Activated T-cell treated with anti-CD3 and anti-CD28 coated beads for 4 hours (primary cell): ENCODE measurements at regions not wholly inside any gene's neighbourhood (a gene's known extent, or its start where the extent isn't known, plus 50 kb on each side); places are given as distances from the start of the nearest gene placed in this dataset.
"Not testable (repeated sequence)": the region's sequence is repeated elsewhere in the genome, so short reads cannot be mapped to it uniquely, and the experiment has no call there.

Experiments used
- DNase-seq: peaks from one replicate; pipeline ENCODE4 v3.0.0-alpha.2; 2020

DNA sequence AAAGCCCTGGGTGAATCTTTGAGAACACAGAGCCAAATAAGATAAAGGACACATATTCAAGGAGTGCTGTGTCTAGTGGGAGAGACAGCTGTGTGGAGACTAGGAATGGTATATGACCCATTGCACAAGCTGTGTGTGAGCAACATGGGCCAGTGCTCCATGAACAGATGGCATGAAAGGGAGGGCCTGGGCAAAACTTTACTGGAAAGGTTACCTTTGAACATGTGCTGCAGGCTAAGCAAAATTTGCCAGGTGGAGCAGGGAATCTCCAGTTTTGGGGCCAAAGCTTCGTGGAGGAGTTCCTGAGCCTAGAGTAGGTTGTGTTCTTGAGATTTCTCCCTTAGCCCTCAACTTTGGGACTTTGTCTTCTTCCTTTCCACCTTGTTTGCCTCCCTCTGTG is 446.1 kb upstream of the PROX1 start:
- DNase-seq = no peak

DNA sequence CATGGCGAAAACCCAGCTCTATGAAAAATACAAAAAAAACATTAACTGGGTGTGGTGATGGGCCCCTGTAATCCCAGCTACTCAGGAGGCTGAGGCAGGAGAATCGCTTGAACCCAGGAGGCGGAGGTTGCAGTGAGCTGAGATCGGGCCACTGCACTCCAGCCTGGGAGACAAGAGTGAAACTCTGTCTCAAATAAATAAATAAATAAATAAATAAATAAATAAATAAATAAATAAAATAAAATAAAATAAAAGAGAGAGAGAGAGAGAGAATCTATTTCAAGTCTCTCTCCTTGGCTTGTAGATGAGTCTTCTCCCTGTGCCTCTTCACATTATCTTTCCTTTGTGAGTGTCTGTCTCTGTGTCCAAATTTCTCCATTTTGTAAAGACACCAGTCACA is 442.6 kb upstream of the PROX1 start:
- DNase-seq = not testable (repeated sequence)

DNA sequence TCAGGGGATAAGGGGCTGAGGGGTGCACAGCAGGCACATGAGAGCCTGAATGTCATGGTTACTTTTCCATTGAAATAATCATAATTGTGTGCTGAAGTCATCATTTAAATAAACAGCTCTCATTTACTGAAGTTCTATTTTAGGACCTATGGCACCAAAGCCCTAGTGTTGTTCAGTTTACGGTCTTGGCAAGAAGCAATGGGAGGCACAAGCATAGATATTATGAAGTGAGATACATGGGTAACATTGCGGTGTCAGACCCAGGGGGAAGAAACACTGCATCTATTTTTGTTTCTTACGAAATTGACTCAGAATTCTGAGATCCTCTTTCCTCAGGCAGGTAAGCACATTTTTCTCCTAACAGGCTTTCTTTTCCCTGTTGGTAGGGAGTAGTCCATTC is 437.8 kb upstream of the PROX1 start:
- no peak for DNase-seq

DNA sequence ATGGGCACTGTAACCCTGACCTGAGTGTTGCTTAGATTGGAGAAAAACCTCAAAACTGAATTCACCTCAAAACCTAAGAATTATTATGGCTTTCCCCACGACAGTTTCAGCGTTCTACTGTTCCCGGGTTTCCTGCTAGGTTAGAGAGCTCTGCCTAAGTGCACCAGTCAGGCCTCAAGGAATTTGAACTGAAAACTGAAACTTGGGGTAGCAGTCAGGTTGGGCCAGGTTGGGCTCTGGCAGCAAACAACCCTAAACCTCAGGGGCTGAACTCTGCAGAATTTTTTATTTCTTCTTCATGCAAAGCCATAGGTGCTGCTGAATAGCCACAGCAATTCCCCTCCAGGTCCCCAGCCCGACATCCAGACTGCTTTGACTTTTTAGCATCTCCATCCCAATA is 437.0 kb upstream of the PROX1 start:
- DNase-seq = no peak

- DNase-seq = no peak
Measured at GRCh38 chr1:213552045-213552444, 435.7 kb upstream of the PROX1 start.

- DNase-seq = no peak
Measured at GRCh38 chr1:213560226-213560625, 427.5 kb upstream of the PROX1 start.

DNA sequence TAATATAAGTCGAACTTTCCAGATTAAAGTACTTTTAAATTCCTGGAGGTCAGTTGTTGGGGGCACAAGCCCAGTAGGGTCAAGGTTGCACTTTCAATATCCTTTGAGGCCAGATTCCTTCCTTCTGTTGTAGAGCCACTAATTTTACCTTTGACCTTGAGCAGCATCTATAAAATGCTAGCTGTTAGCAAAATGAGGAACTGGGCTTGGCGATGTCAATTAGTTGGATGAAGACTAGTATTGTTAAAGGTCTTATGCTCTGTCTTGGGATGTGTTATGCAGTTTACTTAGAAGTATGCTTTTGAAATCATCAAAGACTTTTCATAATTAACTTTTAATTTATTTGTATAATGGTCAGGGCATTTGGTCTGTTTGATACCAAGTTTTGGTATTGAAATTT is 425.9 kb upstream of the PROX1 start:
- DNase-seq = no peak

- DNase-seq = no peak
Measured at GRCh38 chr1:213564215-213564659, 423.5 kb upstream of the PROX1 start.

GRCh38 chr1:213568929-213569815 is 418.6 kb upstream of the PROX1 start:
- DNase-seq = no peak

DNA sequence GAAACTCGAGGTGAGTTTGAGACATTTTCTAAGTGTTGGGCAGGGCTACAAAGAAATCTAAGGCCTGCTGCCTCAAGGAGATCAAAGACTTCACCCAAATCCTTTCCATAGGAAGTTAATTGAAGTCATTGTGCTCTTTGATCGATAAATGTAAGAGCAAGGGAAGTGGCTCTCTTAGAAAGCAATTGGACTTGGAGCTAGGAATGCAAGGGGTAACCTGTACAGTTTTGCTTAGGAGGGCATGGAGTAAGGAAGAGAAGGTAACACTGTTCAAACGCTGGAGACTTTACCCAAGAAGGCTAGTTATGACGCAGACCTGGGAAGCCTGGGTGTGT is 418.0 kb upstream of the PROX1 start:
- DNase-seq = no peak

DNA sequence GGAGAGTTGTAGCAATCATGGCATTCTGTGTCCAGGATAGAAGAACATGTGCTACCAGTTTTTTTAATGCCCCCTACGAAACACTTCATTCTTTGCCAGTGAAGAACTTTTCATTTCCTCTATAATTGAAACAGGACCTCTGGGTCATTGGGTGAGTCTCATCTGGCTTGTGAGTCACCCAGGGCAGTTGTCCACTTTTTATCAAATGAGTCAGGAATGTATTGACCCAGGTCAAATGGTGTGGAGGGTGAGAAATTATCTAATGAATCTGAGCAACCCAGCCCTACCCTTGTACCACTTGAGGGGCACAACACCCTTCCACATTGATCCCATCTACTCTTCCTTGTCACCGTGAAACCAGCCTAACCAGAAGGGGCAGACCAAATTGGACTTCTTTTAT is 417.3 kb upstream of the PROX1 start:
- DNase-seq = no peak

DNA sequence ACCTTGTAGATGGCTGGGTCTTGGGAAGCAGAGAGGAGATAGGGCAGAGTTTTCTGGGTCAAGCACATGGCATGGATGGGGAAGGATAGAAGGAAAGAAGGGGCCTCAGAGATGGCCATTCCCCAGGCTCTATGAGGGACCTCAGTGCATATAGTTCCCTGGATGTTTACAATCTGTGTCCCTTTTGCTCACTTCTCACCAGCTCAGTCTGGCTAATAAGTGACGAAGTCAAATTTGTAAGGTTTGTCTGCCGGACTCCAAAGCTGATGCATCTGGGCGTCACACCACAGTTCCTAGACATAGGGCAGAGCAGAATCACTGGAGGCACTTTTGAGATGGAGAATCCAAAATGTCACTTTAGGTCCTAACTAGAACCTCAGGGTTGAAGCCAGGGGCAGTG is 416.4 kb upstream of the PROX1 start:
- DNase-seq = no peak

- DNase-seq = no peak
Measured at GRCh38 chr1:213571843-213572242, 415.9 kb upstream of the PROX1 start.

GRCh38 chr1:213572912-213573647 is 414.7 kb upstream of the PROX1 start:
- DNase-seq = no peak

DNA sequence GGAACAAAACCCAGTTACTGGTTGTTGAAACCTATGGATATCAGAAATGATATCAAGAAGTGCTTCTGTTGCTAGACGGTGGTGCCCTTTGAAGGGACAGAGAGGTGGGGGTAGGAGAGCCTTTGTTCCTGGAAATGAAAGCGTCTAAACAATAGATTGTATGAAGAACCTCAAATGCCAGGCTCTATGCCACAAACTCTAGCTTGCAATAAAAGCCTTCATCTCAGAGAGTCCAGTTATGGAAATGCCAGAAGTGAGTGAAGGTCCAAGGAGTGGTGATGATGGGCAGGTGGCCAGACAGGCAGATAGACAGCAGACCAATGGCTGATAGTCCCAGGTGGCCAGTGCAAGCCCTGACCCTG is 414.1 kb upstream of the PROX1 start:
- no peak for DNase-seq

DNA sequence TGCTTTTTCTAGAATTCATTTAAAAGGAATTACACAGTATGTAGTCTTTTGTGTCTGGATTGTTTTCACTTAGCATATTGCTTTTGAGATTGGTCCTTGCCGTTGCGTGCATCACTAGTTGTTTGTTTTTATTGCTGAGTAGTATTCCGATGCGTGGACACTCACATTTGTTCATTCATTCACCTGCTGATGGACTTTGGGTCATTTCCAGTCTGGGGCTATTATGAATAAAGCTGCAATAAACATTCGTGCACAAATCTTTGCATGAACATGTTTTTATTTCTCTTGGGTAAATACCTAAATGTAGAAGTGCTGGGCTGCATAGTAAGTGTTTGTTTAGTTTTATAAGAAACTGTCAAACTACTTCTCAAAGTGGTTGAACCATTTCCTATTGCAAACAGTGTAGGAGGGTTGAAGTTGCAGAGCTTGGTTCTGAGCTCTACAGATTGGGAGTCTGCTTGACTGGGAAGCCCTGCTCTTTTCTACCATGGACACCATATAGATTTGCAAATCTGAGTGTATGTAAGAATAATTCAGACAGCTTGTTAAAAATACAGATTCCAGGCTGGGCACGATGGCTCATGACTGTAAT is 404.7 kb upstream of the PROX1 start:
- no peak for DNase-seq

DNA sequence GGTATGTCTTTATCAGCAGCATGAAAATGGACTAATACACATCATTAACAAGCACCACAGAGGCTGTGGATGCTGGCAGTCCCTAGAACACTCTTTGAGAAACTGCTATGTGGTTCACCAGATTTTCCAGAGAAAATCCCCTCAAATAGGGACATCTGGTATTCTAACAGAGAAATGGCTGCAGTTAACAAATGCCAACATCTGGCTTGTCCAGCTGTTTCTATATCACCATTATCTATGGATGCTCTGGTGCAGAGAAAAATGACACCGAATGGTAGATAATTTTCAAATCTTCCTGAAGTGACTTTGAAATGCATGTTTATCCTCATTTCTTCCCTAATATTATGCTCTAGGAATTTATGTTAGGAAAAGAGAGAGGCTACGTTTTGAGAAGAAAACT is 403.5 kb upstream of the PROX1 start:
- DNase-seq = no peak

DNA sequence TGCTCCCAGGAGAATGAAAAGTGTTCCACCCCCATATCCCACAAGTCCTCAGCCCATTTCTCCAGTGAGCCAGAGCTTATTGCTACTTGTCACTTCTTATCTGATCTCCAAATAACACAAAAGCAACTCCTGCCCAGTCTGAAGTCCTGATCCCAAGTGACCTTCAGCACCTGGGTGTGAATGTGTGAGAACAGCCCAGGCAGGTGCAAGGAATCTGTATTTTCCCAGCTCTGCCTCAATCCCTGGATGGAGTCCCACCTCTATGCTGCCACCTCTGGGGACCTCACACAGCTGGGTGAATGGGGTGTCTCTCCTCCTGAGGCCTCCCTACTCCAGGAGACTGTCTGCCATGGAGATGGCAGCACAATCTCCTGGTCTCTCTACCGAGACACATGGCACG is 402.4 kb upstream of the PROX1 start:
- DNase-seq = no peak

DNA sequence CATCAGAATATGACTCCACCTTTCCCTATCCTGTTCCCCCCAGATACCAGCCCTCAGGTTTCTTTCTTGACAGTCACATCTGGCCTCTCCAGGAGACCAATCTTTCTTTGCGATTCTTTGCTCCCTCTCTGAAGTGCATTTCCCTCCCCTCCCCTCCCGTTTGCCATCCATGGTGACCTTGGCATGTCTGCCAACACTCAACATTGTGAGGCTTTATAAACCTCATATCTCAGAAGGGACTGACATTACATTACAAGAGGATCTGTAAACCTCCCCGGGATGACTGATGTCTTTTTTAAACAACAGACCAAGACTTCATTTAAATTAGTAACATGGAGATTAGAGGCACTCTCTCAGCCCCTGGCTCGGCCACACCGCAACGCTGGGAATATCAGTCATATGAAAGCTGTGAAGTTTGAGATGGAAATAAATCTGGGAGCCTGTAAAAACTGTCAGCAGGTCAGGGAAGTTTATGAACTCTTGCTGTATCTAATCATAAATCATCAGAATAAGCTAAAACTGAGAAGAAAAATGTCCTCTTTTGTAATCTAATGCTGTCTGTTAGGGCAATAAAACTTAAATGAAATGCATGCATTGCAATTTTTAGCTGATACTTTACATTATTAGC is 401.7 kb upstream of the PROX1 start:
- no peak for DNase-seq

- no peak for DNase-seq
Measured at GRCh38 chr1:213586587-213586972, 401.2 kb upstream of the PROX1 start.

- no peak for DNase-seq
Measured at GRCh38 chr1:213596729-213597128, 391.0 kb upstream of the PROX1 start.

DNA sequence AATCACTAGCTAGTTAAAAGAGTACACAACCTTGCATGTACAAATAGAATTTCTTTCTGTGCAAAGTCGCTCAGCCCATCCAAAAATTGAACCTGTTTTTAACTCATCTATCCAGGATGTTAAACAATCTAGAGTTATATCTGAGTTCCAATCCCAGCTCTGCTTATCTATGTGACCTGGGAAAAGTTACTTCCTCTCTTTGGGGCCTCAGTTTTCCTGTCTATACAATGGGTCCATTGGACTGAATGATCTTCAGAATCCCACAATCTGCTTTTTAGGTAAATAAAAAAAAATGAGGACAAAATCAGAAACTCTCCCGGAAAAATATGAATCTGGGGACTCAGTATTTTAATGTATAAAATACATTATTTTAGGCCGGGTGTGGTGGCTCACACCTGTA is 389.5 kb upstream of the PROX1 start:
- no peak for DNase-seq

DNA sequence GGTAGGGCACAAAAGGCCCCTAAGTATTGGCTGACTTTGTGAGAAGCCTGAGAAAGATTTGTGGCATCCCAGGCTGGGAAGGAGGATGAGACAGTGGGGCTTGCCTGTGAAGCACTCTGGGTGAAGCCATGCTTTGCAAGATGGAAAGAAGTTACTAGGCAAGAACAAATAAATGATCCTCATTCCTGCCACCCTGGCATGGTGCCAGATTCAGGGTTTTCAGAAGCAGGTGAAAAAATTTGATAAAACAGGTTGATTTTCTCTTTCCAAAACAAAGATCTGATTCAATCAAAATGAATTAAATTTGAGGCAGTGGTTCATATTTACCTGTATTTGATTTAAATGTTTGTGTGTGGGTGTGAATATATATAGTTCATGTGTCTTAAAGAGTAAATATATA is 386.9 kb upstream of the PROX1 start:
- DNase-seq = no peak

DNA sequence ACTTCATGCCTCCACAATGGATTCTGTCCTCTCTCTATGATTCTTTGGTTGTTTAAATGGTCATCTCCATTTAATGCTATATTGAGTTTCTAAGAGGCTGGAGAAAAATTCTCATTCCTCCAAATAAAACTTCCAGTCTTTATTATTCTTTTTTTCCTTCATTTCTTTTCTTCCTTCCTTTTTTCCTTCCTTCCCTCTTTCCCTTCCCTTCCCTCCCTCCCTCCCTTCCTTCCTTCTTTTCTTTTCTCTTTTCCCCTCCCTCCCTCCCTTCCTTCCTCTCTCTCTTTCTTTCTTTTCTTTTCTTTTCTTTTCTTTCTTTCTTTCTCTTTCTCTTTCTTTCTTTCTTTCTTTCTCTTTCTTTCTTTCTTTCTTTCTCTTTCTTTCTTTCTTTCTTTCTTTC is 386.1 kb upstream of the PROX1 start:
- DNase-seq = not testable (repeated sequence)
